ENCODE measurements at regions not wholly inside any gene's neighbourhood (a gene's known extent, or its start where the extent isn't known, plus 50 kb on each side); places are given as distances from the start of the nearest gene placed in this dataset.
"Not testable (repeated sequence)": the region's sequence is repeated elsewhere in the genome, so short reads cannot be mapped to it uniquely, and the experiment has no call there.

DNA sequence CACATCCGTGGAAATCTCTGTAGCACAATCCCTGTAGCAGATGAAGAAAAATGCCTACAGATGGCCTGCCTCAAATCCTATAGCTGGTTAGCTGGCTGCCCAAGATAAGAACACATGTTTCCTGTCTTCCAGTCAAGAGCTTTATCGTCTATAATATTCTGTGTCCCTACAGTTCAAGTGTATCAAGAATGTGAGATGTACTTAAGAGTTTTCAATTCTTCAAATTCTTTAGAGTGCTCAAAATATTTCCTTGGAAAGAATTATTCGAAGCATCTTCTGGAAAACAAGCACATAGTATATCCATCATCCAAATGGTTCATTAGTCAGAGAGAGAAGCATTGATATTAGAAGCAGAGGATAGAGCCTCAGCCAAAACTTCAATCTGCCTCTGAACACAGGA is 239.8 kb downstream of the COG6 start:
- DNase-seq: no peak

GRCh38 chr13:39897636-39898035 is 242.2 kb downstream of the COG6 start:
- no peak for DNase-seq

- DNase-seq: no peak
Observed at GRCh38 chr13:39900106-39900750, 244.8 kb downstream of the COG6 start.

- DNase-seq: no peak
Observed at GRCh38 chr13:39904959-39905358, 249.5 kb downstream of the COG6 start.

GRCh38 chr13:39909634-39910033 is 254.2 kb downstream of the COG6 start:
- no peak for DNase-seq

DNA sequence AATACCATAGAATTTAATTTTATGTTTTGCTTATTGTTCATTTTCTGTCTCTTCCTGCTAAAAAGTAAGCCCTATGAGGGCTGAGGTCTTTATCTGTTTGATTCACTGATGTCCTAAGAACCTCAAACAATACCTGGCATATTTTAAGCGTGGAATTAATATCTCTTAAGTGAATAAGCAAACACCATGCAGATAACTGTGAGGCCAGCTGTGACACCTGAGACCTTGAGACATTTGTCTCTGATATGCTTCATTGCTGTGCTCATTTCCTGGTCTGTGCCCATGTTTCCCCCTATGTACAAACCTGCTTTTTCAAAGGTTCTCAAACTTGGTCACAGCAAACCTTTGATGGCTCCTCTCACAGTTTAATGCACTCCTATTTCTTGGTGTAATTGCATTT is 254.6 kb downstream of the COG6 start:
- DNase-seq: no peak

- no peak for DNase-seq
Observed at GRCh38 chr13:39910833-39911232, 255.4 kb downstream of the COG6 start.

- DNase-seq: no peak
Observed at GRCh38 chr13:39913339-39913738, 257.9 kb downstream of the COG6 start.

DNA sequence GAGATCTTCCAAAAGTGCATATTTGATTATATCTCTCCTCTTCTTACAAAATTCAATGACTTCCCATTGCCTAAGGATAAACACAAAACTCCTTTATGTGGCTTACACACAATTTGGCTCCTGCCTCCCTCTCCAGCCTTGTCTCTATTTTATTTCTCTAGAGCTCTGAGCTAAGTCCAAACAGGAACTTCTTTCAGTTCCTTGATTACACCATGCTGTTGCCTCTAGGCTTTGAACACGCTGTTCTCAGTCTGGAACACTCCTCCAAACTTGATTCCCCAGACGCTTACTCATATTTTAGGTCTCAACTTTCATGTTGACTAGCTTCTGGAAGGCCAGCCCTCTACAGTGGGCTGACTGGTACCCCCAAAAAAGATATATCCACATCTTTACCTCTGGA is 258.5 kb downstream of the COG6 start:
- no peak for DNase-seq

DNA sequence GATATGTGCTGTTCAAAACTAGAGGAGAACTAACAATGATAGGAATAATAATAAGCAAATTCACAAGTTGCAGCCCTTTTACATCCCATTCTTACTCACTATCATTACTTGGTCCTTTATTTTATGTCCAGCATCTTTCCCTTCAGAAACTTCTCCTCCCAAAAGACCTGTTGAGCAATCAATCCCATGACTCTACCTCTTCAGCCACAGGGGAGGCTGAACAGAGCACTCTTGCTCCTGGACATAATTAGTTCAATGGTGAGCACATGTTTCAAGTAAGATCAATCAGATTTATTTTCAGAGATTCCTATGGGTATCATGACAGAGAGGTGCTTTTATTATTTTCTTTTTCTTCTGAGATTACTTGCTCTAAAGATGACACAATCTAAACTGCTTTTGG is 260.0 kb downstream of the COG6 start:
- DNase-seq: no peak

DNA sequence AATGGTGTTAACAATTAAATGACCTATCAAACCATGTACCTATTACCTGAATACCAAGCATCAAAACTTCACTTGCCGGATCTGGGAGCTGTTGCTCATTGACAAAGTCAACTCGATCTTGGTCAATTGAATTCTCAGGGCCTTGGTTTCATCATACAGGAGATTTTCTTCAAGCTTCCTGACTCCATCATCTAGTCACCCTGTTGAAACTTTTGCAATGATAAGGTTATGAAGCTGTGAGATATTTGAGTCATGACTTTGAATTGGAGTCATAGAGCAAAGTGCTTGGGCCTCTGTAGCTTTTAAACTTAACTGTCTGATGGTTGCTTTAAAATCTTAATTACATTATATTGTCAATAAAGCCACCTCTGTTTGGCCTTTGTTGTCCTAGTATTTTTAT is 260.9 kb downstream of the COG6 start:
- DNase-seq: no peak

GRCh38 chr13:39918620-39919236 is 263.3 kb downstream of the COG6 start:
- DNase-seq: no peak

- DNase-seq: no peak
Observed at GRCh38 chr13:39920613-39921012, 265.2 kb downstream of the COG6 start.

DNA sequence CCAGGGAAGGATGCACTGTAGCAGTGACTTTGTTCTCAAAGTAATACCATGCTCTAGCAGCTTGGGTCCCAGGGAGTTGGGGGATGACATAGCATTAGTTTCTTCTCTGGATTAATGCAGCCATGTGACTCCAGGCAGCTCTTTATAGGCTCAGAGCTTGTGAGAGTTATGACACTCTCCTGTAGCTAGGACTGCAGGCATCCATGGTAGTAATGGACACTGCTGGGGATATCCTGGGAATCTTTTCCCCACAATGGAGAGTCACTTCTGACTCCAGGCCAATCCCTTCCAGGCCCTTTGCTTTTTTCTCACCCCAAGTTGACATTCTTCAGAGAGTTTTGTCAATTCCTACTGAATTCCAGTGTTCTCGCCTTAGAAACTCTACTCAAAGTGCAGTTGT is 270.9 kb downstream of the COG6 start:
- DNase-seq: no peak

- no peak for DNase-seq
Observed at GRCh38 chr13:39928261-39928660, 272.8 kb downstream of the COG6 start.

DNA sequence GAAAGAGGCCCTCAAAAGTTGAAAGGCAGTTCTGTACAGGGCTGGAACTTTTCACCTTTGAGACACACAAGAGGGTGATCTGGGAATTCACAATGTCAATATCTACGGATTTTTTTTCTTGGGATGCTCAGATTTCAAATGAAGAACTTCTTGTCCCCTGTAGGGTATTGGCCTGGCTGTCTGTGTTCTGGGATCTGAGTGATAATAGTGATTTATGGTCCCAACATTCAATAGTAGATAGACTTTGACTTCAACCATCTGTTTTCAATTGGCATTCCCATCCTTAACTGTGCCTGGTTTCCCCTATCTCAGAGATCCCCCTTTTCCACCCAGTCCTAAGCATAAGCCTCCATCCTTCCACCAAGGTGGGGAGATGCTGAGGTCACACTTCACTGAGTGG is 274.1 kb downstream of the COG6 start:
- DNase-seq: no peak

- no peak for DNase-seq
Observed at GRCh38 chr13:39930060-39930459, 274.6 kb downstream of the COG6 start.

DNA sequence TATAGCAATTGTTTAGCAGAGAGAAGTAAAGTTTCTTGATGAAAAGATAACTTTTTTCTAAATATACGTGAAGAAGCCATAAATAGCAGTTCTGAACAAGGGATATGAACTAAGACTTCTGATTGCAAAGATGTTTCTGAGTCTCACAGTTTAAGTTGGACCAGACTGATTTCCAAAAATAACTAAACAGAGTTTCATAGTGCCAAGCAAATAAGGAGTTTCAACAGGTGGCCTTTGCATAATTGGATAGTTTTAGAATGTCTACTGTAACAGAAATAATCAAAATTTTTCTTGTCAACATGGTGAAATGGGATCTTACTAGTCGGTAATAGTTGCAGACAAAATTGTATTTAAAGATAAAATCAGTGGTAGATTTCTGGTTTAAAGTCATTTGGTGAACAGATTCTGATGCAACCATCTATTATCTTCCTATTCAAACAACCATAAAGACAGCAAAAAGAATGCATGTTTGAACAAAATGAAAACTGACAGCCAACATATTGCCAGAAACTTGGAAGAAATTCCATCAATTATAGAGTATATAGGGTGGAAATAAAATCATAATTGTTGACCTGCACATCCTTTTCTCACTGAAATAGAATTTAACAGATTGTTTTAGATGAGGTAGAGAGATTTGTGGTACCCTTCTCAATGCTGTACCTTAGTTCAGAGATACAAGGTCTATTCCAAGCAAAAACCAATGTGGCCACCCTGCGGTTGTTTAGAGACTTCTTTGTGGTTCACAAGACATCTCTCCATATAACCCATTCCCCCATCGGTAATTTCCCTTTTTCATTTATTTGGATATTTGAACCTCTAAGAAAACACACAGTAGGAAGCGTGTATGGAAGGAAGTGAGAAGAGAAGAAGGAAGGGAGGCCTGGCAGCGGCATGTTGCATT is 275.3 kb downstream of the COG6 start:
- DNase-seq: no peak

DNA sequence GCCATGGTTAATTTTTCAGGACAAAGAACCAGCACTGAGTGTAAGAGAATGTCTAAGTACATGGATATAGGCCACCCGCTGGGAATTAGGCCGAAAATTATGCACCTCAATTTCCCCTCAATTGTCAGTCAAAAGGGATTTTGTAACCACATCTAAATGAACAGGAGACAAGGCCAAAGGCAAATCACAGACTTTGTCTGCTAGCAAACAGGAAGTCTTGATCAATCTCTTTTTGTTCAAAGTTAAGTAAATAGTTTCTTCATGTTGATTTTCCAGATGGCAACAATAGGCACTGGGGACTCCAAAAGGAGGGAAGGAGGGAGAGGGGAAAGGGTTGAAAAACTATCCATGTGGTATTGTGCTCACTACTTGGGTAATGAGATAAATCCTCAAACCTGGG is 276.0 kb downstream of the COG6 start:
- DNase-seq: no peak

DNA sequence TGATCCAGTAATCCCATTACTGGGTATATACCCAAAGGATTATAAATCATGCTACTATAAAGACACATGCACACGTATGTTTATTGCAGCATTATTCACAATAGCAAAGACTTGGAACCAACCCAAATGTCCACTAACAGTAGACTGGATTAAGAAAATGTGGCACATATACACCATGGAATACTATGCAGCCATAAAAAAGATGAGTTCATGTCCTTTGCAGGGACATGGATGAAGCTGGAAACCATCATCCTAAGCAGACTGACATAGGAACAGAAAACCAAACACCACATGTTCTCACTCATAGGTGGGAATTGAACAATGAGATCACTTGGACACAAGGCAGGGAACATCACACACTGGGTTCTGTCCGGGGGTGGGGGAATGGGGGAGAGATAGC is 277.1 kb downstream of the COG6 start:
- DNase-seq: not testable (repeated sequence)

DNA sequence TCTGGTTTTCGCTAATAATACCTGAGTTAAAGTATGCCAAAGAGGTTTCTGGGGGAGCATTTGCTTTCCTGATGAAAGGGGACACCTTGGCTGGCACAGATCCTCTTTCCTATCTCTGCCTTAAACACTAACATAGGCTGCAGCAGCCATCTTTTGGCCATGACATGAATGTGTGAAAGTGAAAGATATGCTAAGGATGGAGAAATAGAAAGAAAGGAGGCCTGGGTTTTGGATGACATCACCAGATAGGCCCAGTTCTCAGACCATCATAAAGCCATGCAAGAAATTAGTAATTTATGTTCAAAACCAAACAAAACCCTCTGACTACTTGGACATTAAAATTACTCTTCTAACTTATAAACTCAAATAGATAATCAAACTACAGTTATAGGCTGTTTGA is 279.7 kb downstream of the COG6 start:
- no peak for DNase-seq

- DNase-seq: no peak
Observed at GRCh38 chr13:39938596-39938995, 283.1 kb downstream of the COG6 start.

GRCh38 chr13:39941236-39941635 is 285.8 kb downstream of the COG6 start:
- DNase-seq: no peak

- DNase-seq: no peak
Observed at GRCh38 chr13:39941911-39942551, 286.6 kb downstream of the COG6 start.

All from activated naive CD4-positive, alpha-beta T cell treated with anti-CD3 and anti-CD28 coated beads, Interleukin-2, amount 50 U/mL, for 16 hours (primary cell).